DMS79 treated with DMSO at 0.1 percent for 48 hours (cell line): ENCODE measurements at regions not wholly inside any gene's neighbourhood (a gene's known extent, or its start where the extent isn't known, plus 50 kb on each side); places are given as distances from the start of the nearest gene placed in this dataset.
"Not testable (repeated sequence)": the region's sequence is repeated elsewhere in the genome, so short reads cannot be mapped to it uniquely, and the experiment has no call there.

ENCODE experiments used
- DNase-seq: peaks from one replicate; lab custom pipeline; 2025; lab: John Stamatoyannopoulos, UW

DNA sequence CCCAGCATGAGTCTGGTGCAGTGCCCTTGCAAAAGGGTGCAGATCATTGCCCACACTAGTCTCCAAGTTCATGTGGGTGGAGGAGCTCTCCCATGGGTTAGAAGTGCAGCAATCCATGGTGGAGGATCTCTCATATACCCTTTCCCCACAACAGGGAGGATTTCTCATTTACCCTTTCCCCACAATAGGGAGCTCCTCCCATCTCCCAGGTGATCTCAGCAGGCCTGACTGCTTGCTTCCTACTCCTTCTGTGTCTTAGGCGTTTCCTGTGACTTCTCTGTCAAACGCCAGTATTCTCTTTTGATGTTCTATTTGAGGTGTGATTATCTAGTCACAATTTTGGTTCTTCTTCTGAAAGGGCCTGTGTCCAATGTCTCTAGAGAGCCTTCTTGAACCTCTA, 133.8 kb upstream of the RFX3 start:
- DNase-seq = no peak

- no peak for DNase-seq
These were observed 133.2 kb upstream of the RFX3 start for GRCh38 chr9:3658964-3659363.

GRCh38 chr9:3656224-3656623, 130.4 kb upstream of the RFX3 start:
- DNase-seq = no peak

DNA sequence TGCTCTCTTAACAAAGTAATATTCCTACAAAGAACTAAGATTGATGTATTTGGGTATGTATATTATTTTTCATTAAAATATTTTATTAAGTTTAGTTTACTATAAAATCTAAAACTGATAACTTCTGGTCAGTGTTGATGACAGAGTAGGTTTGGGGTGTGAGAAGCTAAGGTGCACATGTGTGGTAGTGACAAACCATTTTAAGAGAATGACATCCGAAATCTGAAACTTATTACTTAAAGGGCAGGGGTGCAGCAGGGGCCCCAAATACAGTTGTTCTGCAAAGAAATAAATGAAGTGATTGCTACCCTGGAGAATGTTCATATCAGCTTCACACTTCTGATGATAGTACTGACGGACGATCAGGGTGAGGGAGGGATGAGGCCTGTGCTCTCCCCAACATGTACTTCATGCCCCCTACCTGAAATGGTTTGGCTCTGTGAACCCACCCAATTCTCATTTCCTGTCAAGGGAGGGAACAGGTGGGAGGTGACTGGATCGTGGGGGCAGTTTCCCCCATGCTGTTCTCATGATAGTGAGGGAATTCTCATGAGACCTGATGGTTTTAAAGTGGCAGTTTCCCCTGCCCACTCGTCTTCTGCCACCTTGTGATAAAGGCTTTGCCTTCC, 125.3 kb upstream of the RFX3 start:
- no peak for DNase-seq

DNA sequence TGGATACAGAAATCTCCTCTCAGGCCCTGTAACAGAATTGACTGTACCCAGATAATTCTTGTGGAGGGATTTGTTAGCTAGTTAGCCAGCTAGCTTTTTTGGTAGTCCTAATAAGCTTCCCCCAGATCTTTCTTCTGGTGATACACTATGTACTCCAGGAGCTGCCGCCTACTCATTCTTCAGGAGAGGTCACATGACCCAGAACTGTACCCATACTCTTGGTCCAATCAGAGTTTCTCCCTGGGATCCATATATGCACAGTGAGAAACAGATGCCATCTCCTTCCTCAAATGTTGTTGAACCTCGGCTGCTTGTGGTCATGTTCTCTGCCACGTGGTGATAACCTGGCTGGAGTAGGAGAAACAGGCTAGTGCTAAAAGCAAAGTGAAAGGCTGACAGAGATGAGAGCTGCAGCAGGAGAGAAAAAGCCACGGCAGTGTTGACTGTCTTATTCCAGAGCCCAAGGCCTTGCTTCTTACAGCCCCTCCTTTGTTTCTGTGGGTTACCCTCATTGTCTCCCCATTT, 123.0 kb upstream of the RFX3 start:
- DNase-seq = no peak

GRCh38 chr9:3648266-3648665, 122.5 kb upstream of the RFX3 start:
- no peak for DNase-seq

GRCh38 chr9:3647652-3648051, 121.9 kb upstream of the RFX3 start:
- no peak for DNase-seq

- DNase-seq = no peak
These were observed 120.4 kb upstream of the RFX3 start for GRCh38 chr9:3646226-3646625.

DNA sequence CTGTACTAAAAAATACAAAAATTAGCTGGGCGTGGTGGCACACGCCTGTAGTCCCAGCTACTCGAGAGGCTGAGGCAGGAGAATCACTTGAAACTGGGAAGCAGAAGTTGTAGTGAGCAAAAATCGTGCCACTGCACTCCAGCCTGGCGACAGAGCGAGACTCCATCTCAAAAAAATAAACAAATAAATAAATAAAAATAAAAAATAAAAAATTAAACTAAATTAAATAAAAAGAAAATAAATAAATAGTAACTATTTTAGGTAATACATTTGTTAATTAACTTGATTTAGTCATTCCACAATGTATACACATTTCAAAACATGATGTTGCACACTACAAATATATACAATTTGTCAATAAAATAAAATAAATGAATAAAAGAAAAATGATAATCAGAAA, 116.3 kb upstream of the RFX3 start:
- DNase-seq = not testable (repeated sequence)

GRCh38 chr9:3629495-3629894, 103.7 kb upstream of the RFX3 start:
- no peak for DNase-seq

DNA sequence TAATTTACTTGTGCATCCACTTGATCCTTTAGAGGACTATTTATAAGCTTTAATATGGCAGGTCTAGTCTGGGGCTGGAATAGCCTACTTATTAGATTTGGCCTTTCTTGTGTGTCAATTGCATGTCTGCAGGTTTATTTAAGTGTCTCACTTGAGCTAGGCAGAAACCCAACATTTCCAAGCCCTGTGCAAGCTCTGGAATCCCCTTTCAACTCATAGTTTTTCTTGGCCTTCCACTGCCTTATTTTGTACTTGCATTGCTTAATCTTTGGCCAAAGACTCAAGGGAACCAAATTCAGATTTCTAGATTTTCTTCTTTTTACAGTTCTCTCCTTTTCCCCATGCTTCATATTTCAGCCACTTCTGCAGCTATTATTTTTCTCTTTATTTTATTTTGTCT, 102.4 kb upstream of the RFX3 start:
- DNase-seq = no peak

DNA sequence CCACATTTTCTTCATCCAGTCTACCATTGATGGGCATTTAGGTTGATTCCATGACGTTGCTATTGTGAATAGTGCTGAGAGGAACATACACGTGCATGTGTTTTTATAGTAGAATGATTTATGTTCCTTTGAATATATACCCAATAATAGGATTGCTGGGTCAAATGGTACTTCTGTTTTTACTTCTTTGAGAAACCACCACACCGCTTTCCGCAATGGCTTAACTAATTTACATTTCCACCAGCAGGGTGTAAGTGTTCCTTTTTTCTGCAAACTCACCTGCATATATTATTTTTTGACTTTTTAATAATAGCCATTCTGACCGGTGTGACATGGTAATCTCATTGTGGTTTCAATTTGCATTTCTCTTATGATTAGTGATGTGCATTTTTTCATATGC, 82.2 kb upstream of the RFX3 start:
- DNase-seq = no peak

GRCh38 chr9:3600672-3601071, 74.9 kb upstream of the RFX3 start:
- no peak for DNase-seq

- no peak for DNase-seq
These were observed 72.0 kb upstream of the RFX3 start for GRCh38 chr9:3597792-3598191.

GRCh38 chr9:3586066-3586465, 60.3 kb upstream of the RFX3 start:
- DNase-seq = no peak

- DNase-seq = no peak
These were observed 59.8 kb upstream of the RFX3 start for GRCh38 chr9:3585606-3586005.

GRCh38 chr9:3578786-3579185, 53.0 kb upstream of the RFX3 start:
- no peak for DNase-seq

DNA sequence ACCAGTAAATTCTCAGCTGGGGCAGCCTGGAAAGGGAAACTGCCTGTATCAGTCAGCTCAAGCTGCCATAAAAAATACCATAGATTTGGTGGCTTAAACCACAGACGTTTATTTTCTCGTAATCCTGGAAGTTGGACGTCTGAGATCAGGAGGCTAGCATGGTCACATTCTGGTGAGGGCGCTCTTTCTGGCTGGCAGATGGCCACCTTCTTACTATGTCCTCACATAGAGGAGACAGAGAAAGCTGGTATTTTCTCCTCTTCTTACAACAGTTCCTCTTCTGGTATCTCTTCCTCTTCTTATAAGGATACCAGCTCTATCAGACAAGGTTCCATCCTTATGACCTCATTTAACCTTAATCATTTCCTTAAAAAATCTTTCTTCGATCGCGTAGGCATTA, 50.5 kb upstream of the RFX3 start:
- no peak for DNase-seq

- DNase-seq = no peak
These were observed 50.0 kb upstream of the RFX3 start for GRCh38 chr9:3575821-3576220.
